GM21576 (cell line): ENCODE measurements at regions not wholly inside any gene's neighbourhood (a gene's known extent, or its start where the extent isn't known, plus 50 kb on each side); places are given as distances from the start of the nearest gene placed in this dataset.
"Not testable (repeated sequence)": the region's sequence is repeated elsewhere in the genome, so short reads cannot be mapped to it uniquely, and the experiment has no call there.

Experiments
- ATAC-seq: cut with Tn5 transposase; IDR thresholded peaks from one replicate; pipeline ENCODE4 v1.9.1; 2021; ENCODE audit warnings: mild to moderate bottlenecking, moderate library complexity; ENCODE audit not compliant: unreplicated experiment

DNA sequence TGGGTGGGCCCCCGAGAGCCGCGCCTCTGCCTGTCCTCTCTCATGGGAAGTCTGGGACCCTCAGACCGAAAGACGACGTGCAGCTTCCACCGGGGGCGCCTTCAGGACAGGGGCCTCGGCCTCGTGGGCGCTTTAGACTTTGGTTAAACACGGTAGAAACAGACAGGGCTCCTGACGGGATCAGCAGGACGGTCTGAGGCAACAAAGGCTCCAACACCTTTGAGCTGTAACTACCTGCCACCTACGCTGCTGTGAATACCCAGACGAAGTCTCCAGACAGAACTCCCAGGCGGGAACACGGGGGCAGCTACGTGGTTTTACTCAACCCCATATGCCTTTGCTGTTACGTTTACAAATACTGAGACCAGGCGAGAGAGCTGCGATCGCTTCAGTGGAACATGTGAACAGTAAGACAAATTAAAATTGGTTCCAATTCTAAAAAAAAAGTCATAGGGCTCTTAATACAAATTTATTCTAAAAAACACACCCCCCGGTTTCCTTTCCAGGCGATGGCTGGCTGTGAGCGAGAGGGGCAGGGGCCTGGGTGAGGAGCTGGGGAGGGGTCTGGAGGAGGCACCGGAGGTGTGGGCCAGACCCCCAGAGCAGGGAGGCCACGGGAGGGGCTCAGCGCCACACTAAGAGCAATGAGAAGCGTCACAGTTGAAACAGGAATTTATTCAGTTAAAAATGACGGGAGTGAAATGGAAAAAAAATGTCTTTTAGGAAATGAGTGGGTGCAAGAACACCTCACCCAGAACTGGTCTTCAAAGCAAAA lies 453.2 kb downstream of the QKI start:
- no peak for ATAC-seq

DNA sequence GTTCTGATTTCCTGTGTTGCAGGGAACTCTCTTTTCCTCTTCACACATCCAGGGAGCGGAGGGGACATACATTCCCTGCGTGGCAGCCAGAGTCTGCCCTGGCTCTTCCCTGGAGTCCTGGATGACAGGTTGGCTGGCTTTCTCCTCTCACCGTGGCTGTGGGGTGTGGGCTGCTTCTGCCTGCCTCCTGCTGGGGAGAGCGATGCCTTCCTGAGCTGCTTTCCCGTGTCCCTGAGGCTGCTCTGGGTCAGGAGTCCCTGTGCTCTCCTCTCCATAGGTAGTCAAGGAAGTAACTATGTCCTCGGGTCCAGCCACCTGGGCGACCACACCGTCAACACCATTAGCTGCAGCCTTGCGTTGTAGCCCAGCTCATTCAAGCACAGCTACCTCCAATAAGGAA lies 451.7 kb downstream of the QKI start:
- ATAC-seq: no peak

DNA sequence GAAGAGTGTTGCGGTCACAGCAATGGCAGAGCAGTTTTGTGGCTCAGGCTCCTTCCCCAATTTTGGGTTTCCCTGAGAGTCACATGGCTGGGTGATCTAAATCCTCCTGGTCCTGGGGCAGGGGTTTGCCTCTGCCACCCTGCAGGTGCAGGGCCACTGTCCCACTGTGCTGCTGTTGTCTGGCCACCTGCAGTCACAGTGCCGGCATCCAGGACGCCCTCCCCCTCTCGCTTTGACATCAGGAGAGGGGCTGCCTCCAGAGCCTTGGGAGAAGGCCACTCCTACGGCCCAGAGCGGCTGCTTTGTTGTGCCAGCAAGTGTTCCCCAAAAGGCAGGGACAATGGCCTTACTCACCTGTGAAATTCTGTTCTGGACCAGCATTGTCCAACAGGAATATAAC lies 449.0 kb downstream of the QKI start:
- no peak for ATAC-seq

DNA sequence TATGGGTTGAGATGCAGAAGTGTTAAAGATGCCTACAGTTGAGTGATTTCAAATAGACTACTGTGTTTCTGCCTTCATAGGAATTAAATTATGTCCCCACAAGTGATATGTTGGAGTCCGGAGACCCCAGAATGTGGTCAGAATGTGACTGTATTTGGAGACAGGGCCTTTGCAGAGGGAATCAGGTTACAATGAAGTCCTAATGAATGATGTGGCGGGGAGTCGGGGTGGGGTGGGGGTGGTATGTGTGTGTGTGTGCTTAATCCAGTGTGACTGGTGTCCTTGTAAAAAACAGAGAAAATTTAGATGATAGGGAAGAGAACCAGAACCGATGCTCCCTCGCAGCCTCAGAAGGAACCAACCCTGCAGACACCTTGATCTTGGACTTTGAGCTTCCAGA lies 448.2 kb downstream of the QKI start:
- ATAC-seq: no peak

DNA sequence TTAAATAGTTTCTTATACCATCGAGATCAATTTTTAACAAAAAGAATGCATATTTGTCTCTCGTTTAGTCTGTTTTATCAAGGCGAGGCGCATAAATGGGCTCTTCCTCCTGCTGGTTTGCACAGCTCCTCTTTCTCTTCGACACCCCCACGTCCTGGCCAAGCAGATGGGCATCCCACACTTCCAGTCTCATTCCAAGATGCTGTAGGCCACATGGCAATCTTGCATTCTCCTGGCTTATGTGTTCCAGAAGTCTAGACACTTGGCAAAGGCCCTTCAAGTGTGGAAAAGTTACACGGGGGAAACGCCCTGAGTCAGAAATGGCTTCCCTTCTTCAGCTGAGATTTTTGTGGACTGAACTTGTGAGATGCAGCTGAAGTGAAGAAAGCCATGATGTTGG lies 447.1 kb downstream of the QKI start:
- no peak for ATAC-seq

DNA sequence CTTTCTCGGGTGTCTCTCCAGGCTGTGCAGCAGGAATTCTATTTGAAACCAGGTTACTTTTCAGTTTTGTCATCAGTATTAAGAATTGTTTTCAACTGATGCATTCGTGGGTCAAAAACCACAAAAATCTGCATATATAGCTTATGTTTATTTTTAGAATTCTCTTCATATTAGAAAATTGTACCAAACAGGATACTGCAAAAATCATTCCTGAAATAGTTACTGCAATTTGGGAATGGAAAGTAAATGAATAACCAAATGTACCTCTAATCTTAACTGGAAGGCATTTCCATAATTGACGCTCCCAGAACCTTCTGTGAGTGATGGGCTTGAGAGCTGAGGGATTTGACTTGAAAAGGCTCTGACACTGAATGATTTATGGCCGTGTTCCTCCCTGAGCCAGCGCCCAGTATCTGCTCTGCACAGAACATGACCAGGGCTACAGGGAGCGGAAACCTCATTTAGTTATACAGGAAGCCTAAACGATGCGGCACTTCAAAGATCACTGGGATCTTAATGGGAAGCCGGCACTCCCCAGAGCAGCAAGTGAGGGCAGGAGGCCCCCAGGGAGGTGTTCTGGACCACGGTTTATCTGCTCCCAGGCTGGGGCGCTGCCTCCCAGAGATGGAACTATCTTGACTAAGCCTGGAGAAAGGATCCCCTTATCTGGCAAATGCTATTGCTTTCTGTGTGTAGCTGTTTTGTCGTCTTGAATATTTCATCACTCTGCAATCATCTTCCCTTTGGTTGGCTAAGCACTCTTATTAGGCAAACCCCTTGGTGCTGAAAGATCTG lies 446.0 kb downstream of the QKI start:
- no peak for ATAC-seq

DNA sequence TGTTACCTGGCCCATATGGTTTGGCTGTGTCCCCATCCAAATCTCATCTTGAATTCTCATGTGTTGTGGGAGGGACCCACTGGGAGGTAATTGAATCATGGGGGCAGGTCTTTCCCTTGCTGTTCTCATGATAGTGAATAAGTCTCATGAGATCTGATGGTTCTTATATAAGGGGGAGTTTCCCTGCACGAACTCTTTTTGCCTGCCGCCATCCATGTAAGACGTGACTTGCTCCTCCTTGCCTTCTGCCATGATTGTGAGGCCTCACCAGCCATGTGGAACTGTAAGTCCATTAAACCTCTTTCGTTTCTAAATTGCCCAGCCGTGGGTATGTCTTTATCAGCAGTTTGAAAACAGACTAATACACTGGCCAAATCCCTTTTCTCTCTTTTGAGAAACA lies 444.4 kb downstream of the QKI start:
- not testable (repeated sequence) for ATAC-seq

DNA sequence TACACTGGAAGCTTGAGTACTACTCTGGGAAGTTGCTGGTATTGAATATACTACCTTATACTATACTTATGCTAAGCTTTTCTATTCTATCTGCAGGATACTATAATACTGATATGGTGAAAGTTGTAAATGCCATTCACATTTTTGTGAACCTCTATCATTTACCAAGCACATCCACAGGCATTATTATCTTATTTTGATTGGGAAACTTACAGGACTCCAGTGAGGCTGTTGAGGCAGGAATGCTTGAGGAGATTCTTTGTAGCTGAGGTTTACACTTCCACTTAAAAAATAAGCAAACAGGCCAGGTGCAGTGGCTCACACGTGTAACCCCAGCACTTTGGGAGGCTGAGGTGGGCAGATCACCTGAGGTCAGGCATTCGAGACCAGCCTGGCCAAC lies 442.9 kb downstream of the QKI start:
- ATAC-seq: no peak

DNA sequence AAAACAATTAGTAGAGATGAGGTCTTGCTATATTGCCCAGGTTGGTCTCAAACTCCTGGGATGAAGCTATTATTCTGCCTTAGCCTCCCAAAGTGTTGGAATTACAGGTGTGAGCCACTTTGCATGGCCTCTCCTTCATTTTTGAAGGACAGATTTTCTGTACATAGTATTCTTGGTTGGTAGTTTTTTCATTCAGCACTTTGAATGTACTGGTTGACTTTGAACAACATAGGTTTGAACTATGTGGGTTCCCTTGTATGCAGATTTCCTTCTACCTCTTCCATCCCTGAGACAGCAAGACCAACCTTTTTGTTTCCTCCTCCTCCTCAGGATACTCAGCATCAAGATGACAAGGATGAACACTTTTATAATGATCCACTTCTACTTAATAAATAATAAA lies 436.4 kb downstream of the QKI start:
- ATAC-seq: no peak

DNA sequence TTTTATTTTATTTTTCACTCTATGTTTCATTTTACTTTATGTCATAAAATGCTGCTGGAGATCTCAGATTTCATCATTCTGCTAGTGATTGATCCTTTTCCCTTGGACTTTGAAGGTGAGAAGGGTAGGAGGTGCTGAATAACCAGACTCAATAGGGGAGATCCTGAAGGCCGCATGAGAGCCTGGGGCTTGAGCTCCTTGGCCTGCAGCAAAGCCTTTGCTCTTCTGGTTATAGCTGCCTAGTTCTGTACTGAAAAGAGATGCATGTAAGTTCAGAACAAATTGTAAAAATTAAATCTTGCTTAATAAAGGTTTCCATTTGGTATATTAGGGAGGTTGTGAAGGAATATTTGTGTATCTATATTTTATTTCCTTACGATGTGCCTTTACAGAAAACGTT lies 430.2 kb downstream of the QKI start:
- no peak for ATAC-seq

DNA sequence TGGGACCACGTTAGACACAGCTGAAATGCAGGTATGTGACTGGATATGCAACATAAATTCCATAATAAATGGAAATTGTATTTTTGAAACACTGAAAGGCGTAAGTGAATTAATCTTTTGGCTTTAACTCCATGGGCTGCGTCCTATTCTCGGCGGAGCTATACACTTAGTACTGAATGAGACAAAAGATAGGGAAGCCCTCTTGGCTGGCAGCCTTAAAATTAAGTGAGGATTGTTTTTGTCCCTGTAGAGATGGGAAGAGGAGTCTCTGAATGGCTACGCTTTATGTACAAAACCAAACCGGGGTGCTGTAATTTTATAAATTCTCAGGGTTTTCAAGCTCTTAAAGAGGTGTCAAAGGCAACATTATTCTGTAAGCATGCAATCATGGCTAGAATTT lies 429.8 kb downstream of the QKI start:
- no peak for ATAC-seq

DNA sequence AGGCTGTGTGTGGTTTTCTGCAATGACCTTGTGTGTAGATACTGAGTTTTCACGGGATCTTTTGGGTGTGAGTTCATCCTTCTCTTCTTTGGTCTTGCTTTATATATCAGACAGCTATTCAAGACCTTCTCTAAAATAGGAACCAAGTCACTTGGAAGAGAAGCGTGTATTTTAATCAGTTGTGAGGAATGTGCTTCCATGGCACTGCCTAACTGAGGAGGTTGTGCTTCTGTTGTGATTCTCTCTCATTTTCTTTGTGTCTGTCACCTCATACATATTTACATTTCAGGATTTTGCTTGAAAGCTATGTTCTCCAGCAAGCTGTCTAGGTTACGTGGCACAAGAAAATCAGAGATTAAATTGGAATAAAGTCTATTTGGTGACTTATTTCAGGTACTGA lies 428.7 kb downstream of the QKI start:
- ATAC-seq: no peak

DNA sequence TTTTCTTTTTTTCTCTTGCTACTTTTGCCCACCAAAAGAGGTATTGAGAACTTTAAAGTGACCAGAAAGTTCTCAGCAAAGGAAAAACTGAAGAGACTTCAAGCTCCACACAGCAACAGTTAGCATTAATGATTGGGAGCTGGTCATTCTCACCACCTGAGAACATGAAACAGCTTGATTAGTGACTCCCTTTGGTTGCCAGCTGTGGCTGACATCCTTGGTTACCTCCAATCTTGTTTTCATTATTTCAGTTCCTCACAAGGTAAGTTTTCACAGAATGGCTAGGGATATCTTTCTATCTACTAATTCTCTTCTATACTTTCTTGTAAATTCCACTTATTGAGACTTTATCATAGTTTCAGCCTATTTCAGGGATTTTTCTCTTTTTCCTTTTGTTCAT lies 427.9 kb downstream of the QKI start:
- ATAC-seq: peak; percentile 53

DNA sequence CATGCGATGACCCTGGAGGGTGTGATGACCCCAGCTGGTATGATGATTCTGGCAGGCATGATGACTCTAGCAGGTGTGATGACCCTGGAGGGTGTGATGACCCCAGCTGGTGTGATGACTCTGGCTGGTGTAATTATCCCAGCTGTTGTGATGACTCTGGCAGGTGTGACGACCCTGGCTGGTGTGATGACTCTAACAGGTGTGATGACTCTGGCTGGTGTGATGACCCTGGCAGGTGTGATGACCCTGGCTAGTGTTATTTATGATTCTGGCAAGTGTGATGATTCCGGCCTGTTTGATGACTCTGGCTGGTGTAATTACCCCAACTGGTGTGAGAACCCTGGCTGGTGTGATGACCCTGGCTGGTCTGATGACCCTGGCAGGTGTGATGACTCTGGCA lies 427.2 kb downstream of the QKI start:
- no peak for ATAC-seq

DNA sequence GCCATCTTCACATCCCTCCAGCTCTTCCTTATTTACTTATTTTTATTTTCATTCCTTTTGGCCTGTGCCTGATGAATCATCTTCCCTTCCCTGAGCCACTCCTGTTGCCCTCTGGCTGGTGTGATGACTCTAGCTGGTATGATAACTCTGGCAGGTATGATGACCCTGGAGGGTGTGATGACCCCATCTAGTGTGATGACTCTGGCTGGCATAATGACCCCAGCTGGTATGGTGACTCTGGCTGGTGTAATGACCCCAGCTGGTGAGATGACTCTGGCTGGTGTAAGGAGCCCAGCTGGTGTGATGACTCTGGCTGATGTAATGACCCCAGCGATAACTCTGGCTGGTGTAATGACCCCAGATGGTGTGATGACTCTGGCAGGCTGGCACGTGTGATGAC lies 426.8 kb downstream of the QKI start:
- ATAC-seq: no peak

DNA sequence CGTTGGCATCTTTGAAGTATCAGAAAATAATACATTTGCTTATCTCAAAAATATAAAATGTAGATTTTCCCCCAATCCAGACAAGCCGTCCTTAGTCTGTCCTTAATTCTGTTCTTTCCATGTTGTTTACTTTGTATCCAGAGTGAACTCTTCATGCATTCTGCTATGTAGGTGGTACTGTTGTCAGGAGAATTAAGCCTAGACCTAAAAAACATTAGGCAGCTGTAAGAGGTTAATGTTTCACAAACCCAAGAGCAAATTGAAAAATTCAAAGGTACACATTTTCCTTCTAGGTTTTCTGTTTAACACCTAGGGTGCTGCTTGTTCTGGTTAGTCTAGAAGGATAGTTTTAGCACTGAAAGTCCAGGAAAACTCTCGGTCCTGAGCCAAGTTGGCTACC lies 426.4 kb downstream of the QKI start:
- ATAC-seq: no peak

DNA sequence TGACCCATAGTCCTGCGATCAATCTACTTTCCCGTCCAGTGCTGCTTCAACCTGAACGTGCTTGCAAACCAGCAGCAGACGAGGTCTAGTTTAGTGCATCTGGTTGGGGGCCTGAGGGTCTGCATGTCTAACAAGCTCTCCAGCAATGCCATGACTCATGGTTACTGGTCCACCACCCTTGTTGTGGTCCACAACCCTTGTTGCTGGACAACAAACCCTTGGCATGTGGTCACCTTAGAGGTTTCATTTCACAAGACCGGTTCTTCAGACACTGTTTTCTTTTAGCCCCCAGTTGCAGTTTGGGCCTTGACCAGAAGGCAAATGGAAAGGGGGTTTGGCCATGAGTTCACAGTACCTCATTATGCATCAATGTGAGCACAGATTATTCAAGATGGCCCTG lies 424.8 kb downstream of the QKI start:
- ATAC-seq: no peak

DNA sequence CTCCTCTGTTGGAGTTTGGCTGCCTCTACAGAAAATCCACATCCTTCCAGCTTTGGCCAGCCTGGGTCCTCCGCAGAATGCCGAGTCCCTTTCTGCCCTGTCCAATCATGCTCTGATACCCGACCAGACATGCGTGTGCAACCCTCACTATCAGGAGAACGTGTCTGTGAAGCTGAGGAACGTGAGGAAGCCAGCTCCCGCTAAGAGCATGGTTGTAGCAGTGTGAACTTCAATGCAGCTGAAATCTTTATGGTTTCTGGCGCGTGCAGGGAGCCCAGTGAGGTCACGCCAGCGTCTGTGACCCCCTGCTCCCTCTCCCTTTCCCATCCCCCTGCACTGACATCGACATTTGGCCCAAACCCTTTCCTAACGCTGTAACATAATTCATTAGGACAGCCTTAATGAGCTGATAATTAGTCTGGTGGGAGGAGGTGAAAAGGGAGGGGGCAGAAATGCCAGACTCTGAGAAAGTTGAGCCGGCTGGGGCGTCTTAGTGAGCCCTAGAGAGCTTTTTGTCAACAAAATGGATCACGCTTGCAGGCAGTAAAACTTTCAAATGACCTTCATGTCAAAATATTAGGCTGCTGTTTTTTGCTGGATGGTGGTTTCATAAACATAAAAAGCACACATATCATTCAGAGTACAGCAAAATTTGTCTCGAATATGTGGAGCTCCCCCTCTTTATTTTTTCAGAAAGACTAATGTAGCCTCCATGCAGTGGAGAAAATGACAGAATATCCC lies 423.3 kb downstream of the QKI start:
- ATAC-seq: no peak

DNA sequence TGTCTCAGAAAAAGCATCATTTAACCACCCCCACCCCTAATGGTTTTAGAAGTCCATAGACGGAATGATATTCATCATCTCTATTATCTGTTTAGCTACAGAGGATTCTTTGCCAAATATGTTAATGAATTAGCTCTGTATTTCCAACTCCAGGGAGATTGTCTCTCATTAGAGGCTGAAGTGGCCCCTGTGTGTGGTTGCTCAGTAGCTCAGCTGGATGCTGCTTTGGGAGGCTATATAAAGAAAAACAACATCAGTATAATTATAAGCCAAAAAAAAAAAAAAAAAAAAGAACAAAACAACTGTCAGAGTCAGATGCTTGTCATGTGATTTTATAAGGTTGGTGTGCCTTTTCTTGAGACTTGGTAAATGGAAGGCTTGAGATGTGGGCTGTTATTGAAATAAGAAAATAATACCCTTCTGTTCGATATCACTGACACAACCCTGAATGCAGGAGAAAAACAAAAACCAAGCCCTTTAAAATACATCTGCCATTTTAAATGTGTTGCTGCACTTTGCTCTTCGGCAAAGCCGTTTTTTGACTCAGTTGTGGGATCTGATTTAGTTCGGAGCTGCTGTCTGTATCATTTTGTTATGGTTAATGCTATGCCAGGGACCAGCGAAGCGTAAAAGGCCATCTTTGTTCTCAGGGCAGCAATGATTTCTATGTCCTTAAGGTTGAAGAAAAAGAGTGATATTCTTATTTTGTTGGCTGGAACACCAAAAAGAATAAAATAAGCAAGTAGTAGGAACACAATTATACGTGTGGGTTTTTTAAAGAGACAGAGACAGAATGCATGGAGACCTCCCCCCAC lies 422.6 kb downstream of the QKI start:
- ATAC-seq: no peak

DNA sequence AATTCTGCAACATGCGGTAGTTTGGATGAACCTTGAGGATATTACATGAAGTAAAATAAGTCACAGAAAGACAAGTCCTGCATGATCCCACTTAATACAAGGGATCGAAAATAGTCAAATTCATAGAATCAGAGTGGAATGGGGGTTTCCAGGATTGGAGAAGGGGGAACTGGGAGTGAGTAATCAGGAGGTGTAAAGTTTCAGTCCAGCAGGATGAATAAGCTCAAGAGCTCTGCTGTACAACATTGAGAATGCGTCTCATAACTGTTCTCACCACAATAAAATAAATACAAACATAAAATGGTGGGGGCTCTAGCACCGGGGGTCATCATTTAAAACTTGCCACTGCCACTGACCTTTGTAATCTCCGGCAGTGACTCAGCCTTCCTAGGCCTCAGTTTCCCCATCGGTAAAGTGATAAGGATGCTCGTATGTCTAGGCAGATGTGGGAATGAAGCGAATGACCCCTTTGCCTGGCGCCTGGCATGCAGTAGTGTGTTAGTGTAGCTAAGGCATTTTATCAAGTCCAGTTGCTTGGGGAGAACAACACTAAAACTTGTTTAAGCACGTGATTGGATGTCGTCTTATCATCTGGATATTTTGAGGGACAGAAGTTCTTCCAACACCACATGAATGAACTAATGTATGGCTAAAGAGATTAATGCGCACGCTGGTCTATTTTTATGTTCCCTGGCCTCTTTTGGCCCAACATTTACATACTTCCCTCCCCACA lies 421.1 kb downstream of the QKI start:
- ATAC-seq: no peak
